ENCODE measurements at regions not wholly inside any gene's neighbourhood (a gene's known extent, or its start where the extent isn't known, plus 50 kb on each side); places are given as distances from the start of the nearest gene placed in this dataset.

GRCh38 chr6:15121443-15121842 lies 124.4 kb upstream of the JARID2 start:
- DNase-seq (ENCODE audit: low read depth) (no peak), FAIRE-seq (peak; percentile 13)
- TF ChIP-seq EZH2 (IDR thresholded peaks at IDR 0.05; ENCODE audit: insufficient read depth, low read length): no peak
- TF ChIP-seq CTCF (IDR thresholded peaks at IDR 0.05; ENCODE audit: insufficient read depth, low read depth, low read length): no peak
- Histone ChIP-seq H3K4me2 (ENCODE audit: low read length) (no peak overlapping the region), H3K4me1 (ENCODE audit: insufficient read depth, low read length) (no peaks in the 10 kb centered on the region), H4K20me1 (ENCODE audit: insufficient read depth, low read length) (no peaks in the 10 kb centered on the region), H3K79me2 (ENCODE audit: insufficient read depth, low read length) (no peaks in the 10 kb centered on the region), H3K9me3 (ENCODE audit: insufficient read depth, low read depth, low read length) (no peaks in the 10 kb centered on the region), H3K9ac (ENCODE audit: low read length) (no peak overlapping the region), H3K36me3 (ENCODE audit: insufficient read depth, low read length) (no peaks in the 10 kb centered on the region), H3K27me3 (ENCODE audit: insufficient read depth, low read length) (no peaks in the 10 kb centered on the region), H2AFZ (ENCODE audit: low read depth, low read length) (no peak overlapping the region), H3K27ac (ENCODE audit: low read depth, low read length) (no peak overlapping the region), H3K4me3 (ENCODE audit: insufficient read depth, low read depth, low read length) (no peak overlapping the region)
- no peak overlapping the region for H3K27ac Mint-ChIP-seq (ENCODE audit: unreplicated experiment)
- no peaks in the 10 kb centered on the region for H3K9me3 Mint-ChIP-seq (ENCODE audit: unreplicated experiment)
- no peaks in the 10 kb centered on the region for H3K27me3 Mint-ChIP-seq (ENCODE audit: low read depth, unreplicated experiment)
- no peaks in the 10 kb centered on the region for H3K36me3 Mint-ChIP-seq (ENCODE audit: low read depth, unreplicated experiment)
- H3K4me3 Mint-ChIP-seq (ENCODE audit: unreplicated experiment): no peak overlapping the region
- no peaks in the 10 kb centered on the region for H3K4me1 Mint-ChIP-seq (ENCODE audit: low read depth, unreplicated experiment)

- no peak overlapping the region for H3K27ac Mint-ChIP-seq (ENCODE audit: unreplicated experiment)
- H3K36me3 ChIP-seq (ENCODE audit: insufficient read depth, low read length): no peaks in the 10 kb centered on the region
- no peaks in the 10 kb centered on the region for H3K4me1 Mint-ChIP-seq (ENCODE audit: low read depth, unreplicated experiment)
- H3K27me3 ChIP-seq (ENCODE audit: insufficient read depth, low read length): no peaks in the 10 kb centered on the region
- no peak overlapping the region for H3K4me2 ChIP-seq (ENCODE audit: low read length)
- H3K79me2 ChIP-seq (ENCODE audit: insufficient read depth, low read length): no peaks in the 10 kb centered on the region
- no peaks in the 10 kb centered on the region for H3K9me3 ChIP-seq (ENCODE audit: insufficient read depth, low read depth, low read length)
- no peaks in the 10 kb centered on the region for H3K27me3 Mint-ChIP-seq (ENCODE audit: low read depth, unreplicated experiment)
- DNase-seq (ENCODE audit: low read depth): no peak
- no peak overlapping the region for H3K9ac ChIP-seq (ENCODE audit: low read length)
- FAIRE-seq: no peak
- H2AFZ ChIP-seq (ENCODE audit: low read depth, low read length): no peak overlapping the region
- H3K4me3 Mint-ChIP-seq (ENCODE audit: unreplicated experiment): no peak overlapping the region
- no peaks in the 10 kb centered on the region for H3K36me3 Mint-ChIP-seq (ENCODE audit: low read depth, unreplicated experiment)
- H3K9me3 Mint-ChIP-seq (ENCODE audit: unreplicated experiment): no peaks in the 10 kb centered on the region
- no peak overlapping the region for H3K27ac ChIP-seq (ENCODE audit: low read depth, low read length)
- H3K4me3 ChIP-seq (ENCODE audit: insufficient read depth, low read depth, low read length): no peak overlapping the region
- H3K4me1 ChIP-seq (ENCODE audit: insufficient read depth, low read length): no peaks in the 10 kb centered on the region
- H4K20me1 ChIP-seq (ENCODE audit: insufficient read depth, low read length): no peaks in the 10 kb centered on the region
- TF ChIP-seq CTCF (IDR thresholded peaks at IDR 0.05; ENCODE audit: insufficient read depth, low read depth, low read length) (no peak), EZH2 (IDR thresholded peaks at IDR 0.05; ENCODE audit: insufficient read depth, low read length) (no peak)
These were observed 123.8 kb upstream of the JARID2 start for GRCh38 chr6:15121977-15122550.

- FAIRE-seq (no peak), DNase-seq (ENCODE audit: low read depth) (no peak)
- Histone ChIP-seq H3K36me3 (ENCODE audit: insufficient read depth, low read length) (no peaks in the 10 kb centered on the region), H3K4me2 (ENCODE audit: low read length) (no peak overlapping the region), H3K27ac (ENCODE audit: low read depth, low read length) (no peak overlapping the region), H2AFZ (ENCODE audit: low read depth, low read length) (no peak overlapping the region), H3K4me1 (ENCODE audit: insufficient read depth, low read length) (peaks cover 21% of the 10 kb centered on the region), H3K79me2 (ENCODE audit: insufficient read depth, low read length) (no peaks in the 10 kb centered on the region), H3K9ac (ENCODE audit: low read length) (no peak overlapping the region), H3K9me3 (ENCODE audit: insufficient read depth, low read depth, low read length) (no peaks in the 10 kb centered on the region), H3K27me3 (ENCODE audit: insufficient read depth, low read length) (no peaks in the 10 kb centered on the region), H4K20me1 (ENCODE audit: insufficient read depth, low read length) (no peaks in the 10 kb centered on the region), H3K4me3 (ENCODE audit: insufficient read depth, low read depth, low read length) (no peak overlapping the region)
- no peaks in the 10 kb centered on the region for H3K27me3 Mint-ChIP-seq (ENCODE audit: low read depth, unreplicated experiment)
- H3K36me3 Mint-ChIP-seq (ENCODE audit: low read depth, unreplicated experiment): no peaks in the 10 kb centered on the region
- H3K9me3 Mint-ChIP-seq (ENCODE audit: unreplicated experiment): no peaks in the 10 kb centered on the region
- TF ChIP-seq CTCF (IDR thresholded peaks at IDR 0.05; ENCODE audit: insufficient read depth, low read depth, low read length) (no peak), EZH2 (IDR thresholded peaks at IDR 0.05; ENCODE audit: insufficient read depth, low read length) (no peak)
- H3K27ac Mint-ChIP-seq (ENCODE audit: unreplicated experiment): peak overlapping the region; percentile 44
- H3K4me3 Mint-ChIP-seq (ENCODE audit: unreplicated experiment): no peak overlapping the region
- H3K4me1 Mint-ChIP-seq (ENCODE audit: low read depth, unreplicated experiment): peaks cover 20% of the 10 kb centered on the region
These were observed 116.0 kb upstream of the JARID2 start for GRCh38 chr6:15129887-15130286.
